Esophagus mucosa (tissue), 1 donor: ENCODE measurements at regions not wholly inside any gene's neighbourhood (a gene's known extent, or its start where the extent isn't known, plus 50 kb on each side); places are given as distances from the start of the nearest gene placed in this dataset.
A peak's percentile ranks its signal among the peaks of the same experiment; 100 is the strongest.

Experiments used
- ATAC-seq: fragments of 200-7000 bp; cut with Tn5 transposase; one replicate; pipeline ENCODE4 v1.9.1; 2020
- donor health status: DM: yes; HTN: yes; CAD: no.

- ATAC-seq = no peak
These were observed 249.8 kb upstream of the AKR1E2 start for GRCh38 chr10:4576206-4576605.

- ATAC-seq = no peak
These were observed 256.9 kb upstream of the AKR1E2 start for GRCh38 chr10:4569151-4569550.

GRCh38 chr10:4568731-4569130 is 257.3 kb upstream of the AKR1E2 start:
- no peak for ATAC-seq

DNA sequence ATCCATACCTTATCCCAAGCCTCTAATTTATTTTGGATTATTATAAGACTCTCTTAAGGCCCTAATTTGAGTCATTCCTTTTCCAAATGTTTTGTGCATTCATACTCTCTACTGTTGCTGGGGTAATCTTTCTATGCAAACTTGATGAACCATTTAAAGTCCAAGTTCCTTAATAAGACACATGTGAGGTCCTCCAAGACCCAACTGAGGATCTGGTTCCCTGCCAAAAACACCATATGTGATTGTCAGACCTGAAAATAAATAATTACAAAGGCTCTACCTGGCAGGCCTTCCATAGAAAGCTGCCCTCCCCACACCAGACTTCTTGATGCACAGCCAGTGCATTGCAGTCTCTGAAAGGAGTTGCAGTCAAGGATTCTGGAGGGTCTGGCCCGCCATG is 257.9 kb upstream of the AKR1E2 start:
- ATAC-seq = no peak

DNA sequence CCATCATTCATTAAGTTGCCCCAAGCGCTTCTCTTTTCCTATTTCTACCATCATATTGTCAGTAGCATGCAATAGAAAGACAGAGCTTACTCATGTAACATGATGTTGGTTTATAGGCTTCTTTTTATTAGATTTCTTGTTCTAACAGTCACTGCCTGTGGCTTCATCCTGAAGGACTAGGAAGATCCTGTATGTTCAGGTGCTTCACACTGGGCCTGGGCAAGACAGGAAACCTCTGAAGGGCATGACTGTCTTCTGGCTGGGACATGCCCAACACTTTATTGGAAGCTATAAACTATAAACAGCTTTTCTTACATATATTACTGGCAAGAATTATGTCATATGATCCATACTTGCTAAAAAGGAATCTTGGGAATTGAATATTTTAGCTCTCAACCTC is 258.4 kb upstream of the AKR1E2 start:
- ATAC-seq = no peak

GRCh38 chr10:4566011-4566410 is 260.0 kb upstream of the AKR1E2 start:
- no peak for ATAC-seq

- no peak for ATAC-seq
These were observed 264.7 kb upstream of the AKR1E2 start for GRCh38 chr10:4561296-4561695.

DNA sequence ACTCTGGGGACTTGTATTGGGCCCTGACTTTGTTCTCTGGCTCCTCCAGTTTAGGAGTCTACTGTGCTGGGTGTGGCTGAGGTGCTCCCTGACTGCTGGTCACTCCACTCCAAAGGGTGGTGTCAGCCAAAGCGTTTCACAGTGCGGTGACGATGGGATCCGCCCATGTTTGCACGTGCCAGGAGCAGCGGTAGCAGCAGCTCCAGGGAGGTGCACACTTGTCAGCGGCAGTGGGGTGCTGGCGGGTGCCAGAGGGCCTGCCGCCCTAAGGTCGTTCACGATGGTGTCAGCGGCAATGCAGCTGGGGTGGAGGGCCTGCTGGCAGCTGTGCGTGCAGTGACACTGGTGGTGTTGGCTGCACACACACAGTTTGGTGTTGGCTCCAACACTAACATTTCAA is 268.5 kb upstream of the AKR1E2 start:
- ATAC-seq = no peak

DNA sequence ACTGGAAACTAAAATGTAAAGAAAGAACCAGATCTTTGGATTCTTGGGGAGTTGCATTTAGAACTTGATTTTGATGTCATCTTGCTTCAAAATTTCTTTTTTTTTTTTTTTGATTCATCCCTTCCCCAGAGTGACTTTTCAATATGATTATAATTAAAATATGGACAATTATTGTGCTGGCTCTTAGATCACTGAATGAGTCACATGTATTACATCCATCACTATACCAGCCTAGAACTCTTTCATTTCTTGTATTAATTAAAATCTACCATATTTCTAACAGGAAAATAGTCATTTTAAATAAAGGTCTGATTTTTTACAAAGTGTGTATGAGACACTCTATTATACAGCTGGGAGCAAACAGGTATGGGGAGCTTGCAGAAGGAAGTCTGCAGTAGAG is 269.5 kb upstream of the AKR1E2 start:
- no peak for ATAC-seq

DNA sequence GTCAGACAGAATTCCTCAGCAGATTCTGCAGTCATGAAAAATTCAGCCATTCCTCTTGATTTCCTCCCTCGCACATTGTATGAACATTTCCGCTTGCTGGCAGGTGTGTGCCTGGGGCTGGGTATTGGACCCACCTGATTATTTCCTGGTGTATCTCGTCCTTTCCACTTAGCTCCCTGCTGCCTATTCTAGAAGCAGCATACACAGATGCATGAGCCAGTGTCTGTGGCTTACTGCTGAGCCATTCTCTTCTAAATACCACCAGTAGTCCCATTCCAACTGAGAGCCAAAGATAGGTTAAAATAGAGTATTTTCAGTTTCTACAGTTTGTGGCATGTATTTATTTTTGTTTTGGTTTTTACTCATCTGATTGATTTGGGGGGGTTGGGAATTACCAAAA is 270.1 kb upstream of the AKR1E2 start:
- ATAC-seq = no peak

GRCh38 chr10:4549139-4549653 is 276.8 kb upstream of the AKR1E2 start:
- no peak for ATAC-seq

- ATAC-seq = no peak
These were observed 279.1 kb upstream of the AKR1E2 start for GRCh38 chr10:4546931-4547330.

DNA sequence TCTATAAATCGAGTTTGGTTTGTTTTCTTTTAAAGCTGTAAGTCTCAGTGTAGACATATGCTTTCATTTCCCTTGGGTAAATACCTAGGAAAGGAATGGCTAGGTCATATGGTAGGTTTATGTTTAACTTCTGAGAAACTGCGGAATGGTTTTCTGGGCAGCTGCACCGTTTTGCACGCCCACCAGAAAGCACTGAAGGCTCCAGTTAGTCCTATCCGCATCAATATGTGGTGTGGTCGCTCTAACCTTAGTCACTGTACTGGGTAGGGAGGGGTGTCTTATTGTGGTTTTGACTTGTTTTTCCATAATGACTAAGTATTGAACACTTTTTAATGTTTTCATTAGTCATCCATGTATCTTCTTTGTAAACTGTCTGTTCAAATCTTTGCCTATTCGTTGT is 279.5 kb upstream of the AKR1E2 start:
- ATAC-seq = no peak

DNA sequence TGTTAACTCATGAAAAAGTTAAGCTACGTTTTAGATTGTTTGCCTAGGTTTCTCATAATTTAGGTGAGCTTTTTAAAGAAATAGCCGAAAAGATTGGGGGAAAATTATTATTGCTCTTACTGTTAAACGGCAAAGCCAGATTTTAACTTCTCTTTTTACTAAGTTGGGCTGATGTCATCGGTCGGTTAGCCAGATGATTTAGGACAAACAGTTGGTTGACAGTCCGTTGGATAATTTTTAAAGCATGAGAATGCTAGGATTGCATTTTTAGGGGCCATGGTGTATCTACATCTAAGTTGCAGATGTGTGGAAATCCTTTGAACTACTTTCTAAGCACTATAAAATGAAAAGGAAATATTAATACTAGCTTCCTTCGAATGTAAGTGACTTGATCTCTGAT is 280.9 kb upstream of the AKR1E2 start:
- ATAC-seq = no peak

GRCh38 chr10:4543938-4544533 is 282.0 kb upstream of the AKR1E2 start:
- ATAC-seq = no peak

DNA sequence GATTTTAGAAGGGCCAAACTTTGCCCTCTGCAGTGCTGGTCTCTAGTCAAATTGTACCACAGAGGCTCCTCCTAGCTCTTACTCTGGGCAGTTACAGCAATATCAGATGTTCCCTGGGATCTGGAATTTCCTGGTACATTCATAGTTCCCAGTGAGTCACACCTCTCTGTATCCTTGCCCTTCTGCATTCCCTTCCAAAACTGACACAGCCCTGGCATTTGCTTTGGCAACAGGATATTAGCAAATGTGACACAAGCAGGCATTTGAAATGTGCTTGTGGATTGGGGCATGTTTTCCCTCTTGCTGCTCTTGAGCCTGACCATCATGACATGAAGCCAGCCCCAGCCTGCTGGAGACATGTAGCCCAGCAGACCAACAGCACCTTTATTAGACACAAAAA is 284.7 kb upstream of the AKR1E2 start:
- peak; percentile 97 for ATAC-seq

DNA sequence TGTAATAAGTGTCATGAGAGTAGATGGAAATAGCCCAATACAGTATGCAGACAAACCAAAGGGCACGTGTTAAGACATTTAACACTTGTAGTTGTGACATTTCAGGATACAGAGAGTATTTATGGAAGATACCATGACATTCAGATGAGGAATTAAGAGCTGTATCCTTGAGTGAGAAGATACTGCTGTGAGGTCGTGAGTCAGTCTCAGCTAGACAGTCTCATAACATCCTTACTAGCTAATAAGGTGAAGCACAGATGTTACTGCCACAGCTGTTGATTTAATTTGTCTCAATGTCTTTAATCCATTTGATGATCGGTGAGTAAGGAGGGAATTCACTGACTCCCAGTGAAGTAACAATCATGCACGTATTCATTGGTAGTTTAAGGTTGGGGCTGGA is 288.0 kb upstream of the AKR1E2 start:
- ATAC-seq = no peak

DNA sequence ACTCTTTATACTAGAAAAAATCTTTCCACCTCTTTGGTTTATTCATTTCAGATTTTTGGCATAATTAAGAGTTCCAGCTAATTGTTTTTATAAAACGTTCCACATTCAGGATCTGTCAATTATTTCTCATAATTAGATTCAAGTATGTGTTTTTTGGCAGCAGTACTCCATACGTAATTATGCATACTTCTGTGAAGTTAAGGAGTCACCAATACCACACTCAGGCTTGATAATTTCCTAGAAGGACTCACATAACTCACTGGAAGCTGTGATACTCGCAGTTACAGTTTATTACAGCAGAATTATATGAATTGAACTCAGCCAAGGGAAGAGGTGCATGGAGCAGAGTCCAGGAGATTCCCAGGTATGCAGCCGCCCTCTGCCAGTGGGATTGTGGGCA is 290.5 kb upstream of the AKR1E2 start:
- no peak for ATAC-seq

GRCh38 chr10:4533621-4534020 is 292.4 kb upstream of the AKR1E2 start:
- peak; percentile 71 for ATAC-seq

DNA sequence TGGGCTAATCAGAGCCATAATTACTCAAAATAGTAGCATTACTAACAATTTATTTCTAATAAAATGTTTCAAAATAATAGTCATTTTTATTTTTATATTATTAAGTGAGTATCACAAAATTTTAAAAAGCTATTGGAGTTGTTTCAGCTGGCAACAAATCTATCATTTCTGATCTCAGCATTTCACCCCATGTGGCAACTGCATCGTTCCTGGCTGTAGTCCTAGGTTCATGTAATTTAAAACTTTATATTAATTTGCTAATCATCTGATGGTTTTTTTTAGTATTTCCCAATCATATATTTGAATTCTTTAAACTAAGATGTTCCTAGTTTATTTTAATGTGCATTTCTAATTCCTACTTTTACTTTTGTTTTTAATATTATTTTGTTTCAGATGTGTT is 293.0 kb upstream of the AKR1E2 start:
- no peak for ATAC-seq

GRCh38 chr10:4532467-4532866 is 293.5 kb upstream of the AKR1E2 start:
- ATAC-seq = no peak

GRCh38 chr10:4532011-4532410 is 294.0 kb upstream of the AKR1E2 start:
- ATAC-seq = no peak

DNA sequence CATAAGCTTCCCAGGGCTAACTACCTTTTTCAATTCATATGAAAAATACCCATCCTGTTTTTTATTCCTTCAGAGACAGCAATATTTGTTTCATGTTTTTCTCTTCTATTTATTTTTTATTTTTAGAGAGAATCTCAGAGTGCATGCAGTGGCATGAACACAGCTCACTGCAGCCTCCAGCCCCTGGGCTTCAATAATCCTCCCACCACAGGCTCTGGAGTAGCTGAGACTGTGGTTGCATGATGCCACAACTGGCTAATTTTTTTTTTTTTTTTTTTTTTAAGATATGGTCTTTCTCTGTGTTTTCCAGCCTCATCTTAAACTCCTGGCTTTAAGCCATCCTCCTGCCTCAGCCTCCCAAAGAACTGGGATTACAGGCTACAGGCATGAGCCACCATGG is 296.7 kb upstream of the AKR1E2 start:
- ATAC-seq = no peak

DNA sequence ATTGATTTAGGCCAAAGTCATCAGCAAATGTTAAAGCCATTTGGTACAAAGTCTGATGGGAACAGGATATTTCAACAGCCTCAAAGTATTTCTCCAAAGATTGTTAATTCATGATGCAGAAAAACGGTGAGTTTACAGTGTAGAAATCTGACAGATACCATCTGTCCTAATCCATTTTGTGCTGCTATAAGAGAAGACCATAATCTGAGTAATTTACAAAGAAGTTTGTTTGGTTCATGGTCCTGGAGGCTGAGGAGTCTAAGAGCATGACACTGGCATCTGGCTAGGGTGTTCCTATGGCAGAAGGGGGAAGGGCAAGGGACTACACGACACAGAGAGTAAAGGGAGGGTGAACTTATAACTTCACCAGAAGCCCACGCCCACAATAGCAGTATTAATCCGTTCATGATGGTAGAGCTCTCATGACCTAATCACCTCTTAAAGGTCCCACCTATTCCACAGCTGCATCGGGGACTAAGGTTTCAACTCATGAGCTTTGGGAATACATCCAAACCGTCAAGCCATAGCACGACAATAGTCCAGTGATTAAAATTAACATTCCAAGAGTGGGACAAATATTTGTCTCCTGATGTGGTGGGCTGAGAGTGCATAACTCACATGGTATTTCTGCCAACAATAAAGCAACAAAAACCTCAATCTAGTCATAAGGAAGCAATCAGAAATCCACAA is 298.6 kb upstream of the AKR1E2 start:
- ATAC-seq = no peak

- no peak for ATAC-seq
These were observed 299.7 kb upstream of the AKR1E2 start for GRCh38 chr10:4526311-4526731.
